ENCODE measurements at regions not wholly inside any gene's neighbourhood (a gene's known extent, or its start where the extent isn't known, plus 50 kb on each side); places are given as distances from the start of the nearest gene placed in this dataset.

GRCh38 chr4:23741681-23742191, 148.1 kb downstream of the PPARGC1A start:
- DNase-seq, result no peak

GRCh38 chr4:23737571-23737970, 152.3 kb downstream of the PPARGC1A start:
- no peak for DNase-seq

- DNase-seq, result no peak
Observed at GRCh38 chr4:23736466-23736865, 153.4 kb downstream of the PPARGC1A start.

- DNase-seq, result no peak
Observed at GRCh38 chr4:23734000-23734399, 155.8 kb downstream of the PPARGC1A start.

- DNase-seq, result no peak
Observed at GRCh38 chr4:23733476-23733875, 156.4 kb downstream of the PPARGC1A start.

- no peak for DNase-seq
Observed at GRCh38 chr4:23730998-23731397, 158.8 kb downstream of the PPARGC1A start.

- no peak for DNase-seq
Observed at GRCh38 chr4:23728971-23729370, 160.9 kb downstream of the PPARGC1A start.

- no peak for DNase-seq
Observed at GRCh38 chr4:23728393-23728792, 161.5 kb downstream of the PPARGC1A start.

- no peak for DNase-seq
Observed at GRCh38 chr4:23720556-23720955, 169.3 kb downstream of the PPARGC1A start.

- DNase-seq, result no peak
Observed at GRCh38 chr4:23718435-23718834, 171.4 kb downstream of the PPARGC1A start.

GRCh38 chr4:23717528-23718248, 172.2 kb downstream of the PPARGC1A start:
- DNase-seq, result no peak

- DNase-seq, result no peak
Observed at GRCh38 chr4:23710298-23710697, 179.5 kb downstream of the PPARGC1A start.

- no peak for DNase-seq
Observed at GRCh38 chr4:23707652-23708026, 182.2 kb downstream of the PPARGC1A start.

- DNase-seq, result no peak
Observed at GRCh38 chr4:23706972-23707651, 182.7 kb downstream of the PPARGC1A start.

GRCh38 chr4:23700197-23700596, 189.7 kb downstream of the PPARGC1A start:
- DNase-seq, result no peak

- no peak for DNase-seq
Observed at GRCh38 chr4:23697722-23698121, 192.1 kb downstream of the PPARGC1A start.

GRCh38 chr4:23697001-23697528, 192.8 kb downstream of the PPARGC1A start:
- no peak for DNase-seq

GRCh38 chr4:23686169-23686897, 203.5 kb downstream of the PPARGC1A start:
- DNase-seq, result no peak

- DNase-seq, result no peak
Observed at GRCh38 chr4:23685471-23685870, 204.4 kb downstream of the PPARGC1A start.

GRCh38 chr4:23680671-23681518, 209.0 kb downstream of the PPARGC1A start:
- DNase-seq, result no peak

- no peak for DNase-seq
Observed at GRCh38 chr4:23674694-23675093, 215.2 kb downstream of the PPARGC1A start.

- no peak for DNase-seq
Observed at GRCh38 chr4:23667659-23668058, 222.2 kb downstream of the PPARGC1A start.
